ENCODE measurements at regions not wholly inside any gene's neighbourhood (a gene's known extent, or its start where the extent isn't known, plus 50 kb on each side); places are given as distances from the start of the nearest gene placed in this dataset.

GRCh38 chr2:160921386-160921964 is 238.8 kb upstream of the TANK start:
- no peak for ATAC-seq
- Histone ChIP-seq H3K4me1 (peaks cover 15% of the 10 kb centered on the region; the same call in 2 of the 3 replicates), H3K4me2 (no peak overlapping the region), H3K27ac (no peak overlapping the region), H3K4me3 (no peak overlapping the region), H3K9me3 (no peaks in the 10 kb centered on the region)
- DNase-seq (ENCODE audit: low read depth in 1 of 2, low spot score in 1 of 2) = no peak
- 90% methylated on average over 4 of the region's 4 CpGs for WGBS (ENCODE audit: missing lambda C conversion rate)
- TF ChIP-seq NR3C1 (IDR thresholded peaks at IDR 0.05) = no peak
- TF ChIP-seq SMC3 (IDR thresholded peaks at IDR 0.05) = no peak
- no peak for TF ChIP-seq JUNB (IDR thresholded peaks at IDR 0.05)
- no peak for TF ChIP-seq NFE2L2 (conservative IDR thresholded peaks at IDR 0.05; ENCODE audit: low read length)
- no peak for TF ChIP-seq MAX (IDR thresholded peaks at IDR 0.05)
- no peak for TF ChIP-seq E2F6 (IDR thresholded peaks at IDR 0.05; ENCODE audit: borderline replicate concordance, low read depth)
- no peak for TF ChIP-seq HEYL (CRISPR knock-in tag; IDR thresholded peaks at IDR 0.05)
- no peak for TF ChIP-seq CHD2 (IDR thresholded peaks at IDR 0.05; ENCODE audit: low read length, partially characterized antibody)
- TF ChIP-seq ZNF302 (CRISPR knock-in tag; IDR thresholded peaks at IDR 0.05) = no peak
- TF ChIP-seq USF2 (IDR thresholded peaks at IDR 0.05) = no peak
- TF ChIP-seq TFCP2L1 (CRISPR knock-in tag; IDR thresholded peaks at IDR 0.05) = no peak
- no peak for TF ChIP-seq HOXB13 (CRISPR knock-in tag; IDR thresholded peaks at IDR 0.05; ENCODE audit: low read depth)
- TF ChIP-seq PBX3 (IDR thresholded peaks at IDR 0.05) = no peak
- ChIA-PET CTCF (interaction anchor here (0.5 kb wide), 1 partner anchor 428 kb away, joined by 3 read pairs; no protein-coding TSS in a partner anchor), POLR2A (no interaction called here)
- no peak for FAIRE-seq

- H3K4me1 ChIP-seq = peaks cover 4% of the 10 kb centered on the region; the same call in 1 of the 3 replicates
- H3K27ac ChIP-seq = no peak overlapping the region
- H3K4me2 ChIP-seq = no peak overlapping the region
- ATAC-seq (no peak), FAIRE-seq (no peak), DNase-seq (ENCODE audit: low read depth in 1 of 2, low spot score in 1 of 2) (no peak)
- TF ChIP-seq REST (IDR thresholded peaks at IDR 0.05) (no peak), RNF2 (IDR thresholded peaks at IDR 0.05; ENCODE audit: borderline replicate concordance, low read depth) (no peak), TFCP2L1 (CRISPR knock-in tag; IDR thresholded peaks at IDR 0.05) (no peak), ATOH8 (CRISPR knock-in tag; IDR thresholded peaks at IDR 0.05; ENCODE audit: low read depth) (no peak), CHD4 (IDR thresholded peaks at IDR 0.05; ENCODE audit: borderline replicate concordance) (no peak), JUNB (IDR thresholded peaks at IDR 0.05) (no peak), ZC3H11A (IDR thresholded peaks at IDR 0.05) (no peak), ZSCAN20 (CRISPR knock-in tag; IDR thresholded peaks at IDR 0.05) (no peak), HES2 (IDR thresholded peaks at IDR 0.05) (no peak), HEYL (CRISPR knock-in tag; IDR thresholded peaks at IDR 0.05) (no peak), RAD21 (conservative IDR thresholded peaks at IDR 0.05 in 1 of 2, IDR thresholded peaks at IDR 0.05 in 1 of 2) (no peak), POLR2AphosphoS2 (conservative IDR thresholded peaks at IDR 0.05; ENCODE audit: low read length) (no peak), CBX8 (IDR thresholded peaks at IDR 0.05) (no peak), HOXB13 (CRISPR knock-in tag; IDR thresholded peaks at IDR 0.05; ENCODE audit: low read depth) (no peak), PBX3 (IDR thresholded peaks at IDR 0.05) (no peak), RARB (CRISPR knock-in tag; IDR thresholded peaks at IDR 0.05) (no peak), KDM5A (IDR thresholded peaks at IDR 0.05) (no peak)
- H3K4me3 ChIP-seq = no peak overlapping the region
- no peaks in the 10 kb centered on the region for H3K9me3 ChIP-seq
- POLR2A ChIA-PET = no interaction called here
- 0% methylated on average over 1 of the region's 1 CpG for WGBS (ENCODE audit: missing lambda C conversion rate)
- CTCF ChIA-PET = interaction anchor here (3.2 kb wide), 1 partner anchor 45 kb away, joined by 11 read pairs; no protein-coding TSS in a partner anchor
Measured at GRCh38 chr2:160924936-160925353, 235.3 kb upstream of the TANK start.
